ENCODE measurements at regions not wholly inside any gene's neighbourhood (a gene's known extent, or its start where the extent isn't known, plus 50 kb on each side); places are given as distances from the start of the nearest gene placed in this dataset.
"Not testable (repeated sequence)": the region's sequence is repeated elsewhere in the genome, so short reads cannot be mapped to it uniquely, and the experiment has no call there.

DNA sequence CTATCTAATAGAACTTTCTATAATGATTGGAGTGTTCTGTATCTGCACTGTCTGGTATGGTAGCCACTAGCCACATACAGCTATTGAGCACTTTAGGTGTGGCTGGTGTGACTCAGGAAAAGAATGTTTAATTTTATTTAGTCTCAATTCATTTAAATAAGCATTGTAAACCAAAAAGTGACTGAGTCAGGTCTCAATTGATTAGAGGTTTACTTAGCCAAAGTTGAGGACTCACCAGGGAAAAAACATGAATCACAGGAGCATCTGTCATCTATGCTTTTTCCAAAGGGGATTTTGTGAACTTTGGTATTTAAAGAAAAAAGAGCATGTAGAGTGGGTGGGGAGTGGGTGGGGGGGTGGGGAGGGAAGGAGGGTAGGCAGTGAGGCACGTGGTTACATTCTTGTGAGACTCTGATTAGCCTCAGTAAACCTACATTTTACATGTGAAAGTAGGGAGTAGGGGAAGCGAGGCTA is 473.1 kb downstream of the ATP23 start:
- Mint-ChIP-seq H3K4me1 (no peaks in the 10 kb centered on the region), H3K36me3 (ENCODE audit: low read depth) (no peaks in the 10 kb centered on the region), H3K27me3 (peaks cover 8% of the 10 kb centered on the region), H3K4me3 (no peak overlapping the region), H3K27ac (no peak overlapping the region), H3K9me3 (no peaks in the 10 kb centered on the region)
- ChIA-PET CTCF (no interaction called here), POLR2A (no interaction called here)
- no peak for DNase-seq

- Mint-ChIP-seq H3K4me1 (no peaks in the 10 kb centered on the region), H3K4me3 (no peak overlapping the region), H3K36me3 (ENCODE audit: low read depth) (no peaks in the 10 kb centered on the region), H3K9me3 (no peaks in the 10 kb centered on the region), H3K27ac (no peak overlapping the region), H3K27me3 (peaks cover 14% of the 10 kb centered on the region)
- ChIA-PET CTCF (no interaction called here), POLR2A (no interaction called here)
- DNase-seq: no peak
Measured at GRCh38 chr12:58415716-58416115, 474.3 kb downstream of the ATP23 start.

- Mint-ChIP-seq H3K27ac (no peak overlapping the region), H3K36me3 (ENCODE audit: low read depth) (no peaks in the 10 kb centered on the region), H3K4me1 (no peaks in the 10 kb centered on the region), H3K4me3 (no peak overlapping the region), H3K27me3 (peaks cover 14% of the 10 kb centered on the region), H3K9me3 (peaks cover 2% of the 10 kb centered on the region)
- no peak for DNase-seq
- ChIA-PET CTCF (interaction anchor here (1.2 kb wide), 1 partner anchor 9 kb away, joined by 7 read pairs; no protein-coding TSS in a partner anchor), POLR2A (no interaction called here)
Measured at GRCh38 chr12:58416236-58416635, 474.9 kb downstream of the ATP23 start.

- H3K9me3 Mint-ChIP-seq: peaks cover 2% of the 10 kb centered on the region
- H3K36me3 Mint-ChIP-seq (ENCODE audit: low read depth): no peaks in the 10 kb centered on the region
- peaks cover 18% of the 10 kb centered on the region for H3K27me3 Mint-ChIP-seq
- peaks cover 12% of the 10 kb centered on the region for H3K4me1 Mint-ChIP-seq
- no peak overlapping the region for H3K27ac Mint-ChIP-seq
- DNase-seq: no peak
- POLR2A ChIA-PET: no interaction called here
- CTCF ChIA-PET: no interaction called here
- H3K4me3 Mint-ChIP-seq: no peak overlapping the region
Measured at GRCh38 chr12:58419196-58419760, 477.9 kb downstream of the ATP23 start.

DNA sequence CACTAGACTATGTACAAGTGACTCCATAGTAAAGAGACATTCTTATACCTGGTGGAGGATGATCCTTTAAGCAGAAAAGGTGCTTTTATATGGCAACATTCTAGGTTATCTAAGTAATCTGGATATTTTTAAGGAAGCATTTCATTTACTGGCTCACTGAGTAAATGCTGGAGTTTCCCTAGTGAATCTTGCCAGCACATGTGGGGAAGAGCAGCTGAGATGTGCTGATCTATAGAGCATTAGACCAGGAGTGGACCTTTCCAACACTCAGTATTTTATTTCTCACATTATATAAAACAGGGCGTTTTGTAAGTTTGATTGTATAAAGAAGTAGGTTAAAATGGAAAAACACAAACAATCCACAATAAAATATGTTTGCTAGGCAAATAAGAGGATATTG is 478.5 kb downstream of the ATP23 start:
- Mint-ChIP-seq H3K27ac (no peak overlapping the region), H3K9me3 (peaks cover 2% of the 10 kb centered on the region), H3K4me3 (no peak overlapping the region), H3K27me3 (peaks cover 17% of the 10 kb centered on the region), H3K36me3 (ENCODE audit: low read depth) (no peaks in the 10 kb centered on the region), H3K4me1 (peaks cover 19% of the 10 kb centered on the region)
- ChIA-PET CTCF (no interaction called here), POLR2A (no interaction called here)
- DNase-seq: no peak

DNA sequence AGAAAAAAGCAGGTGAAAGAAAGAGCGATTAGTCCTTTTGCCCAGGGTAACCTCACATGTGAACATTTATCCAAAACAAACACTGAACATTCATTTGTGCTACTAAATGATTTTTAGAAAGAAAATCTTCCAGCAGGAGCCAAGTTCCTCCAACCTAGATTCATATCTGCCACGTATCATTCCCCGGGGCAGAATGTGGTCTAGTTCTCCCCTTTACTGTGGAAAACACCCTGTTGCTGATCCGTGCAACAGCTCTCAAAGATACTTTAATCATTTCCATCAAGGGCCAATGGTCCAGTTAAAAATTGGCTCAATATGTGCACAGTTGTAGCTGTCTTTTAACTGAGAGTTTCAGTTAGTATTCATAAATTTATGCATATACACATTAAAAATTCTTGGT is 479.1 kb downstream of the ATP23 start:
- Mint-ChIP-seq H3K9me3 (peaks cover 2% of the 10 kb centered on the region), H3K4me1 (peaks cover 25% of the 10 kb centered on the region), H3K27me3 (peaks cover 17% of the 10 kb centered on the region), H3K36me3 (ENCODE audit: low read depth) (no peaks in the 10 kb centered on the region), H3K27ac (no peak overlapping the region), H3K4me3 (no peak overlapping the region)
- no peak for DNase-seq
- ChIA-PET CTCF (no interaction called here), POLR2A (no interaction called here)

DNA sequence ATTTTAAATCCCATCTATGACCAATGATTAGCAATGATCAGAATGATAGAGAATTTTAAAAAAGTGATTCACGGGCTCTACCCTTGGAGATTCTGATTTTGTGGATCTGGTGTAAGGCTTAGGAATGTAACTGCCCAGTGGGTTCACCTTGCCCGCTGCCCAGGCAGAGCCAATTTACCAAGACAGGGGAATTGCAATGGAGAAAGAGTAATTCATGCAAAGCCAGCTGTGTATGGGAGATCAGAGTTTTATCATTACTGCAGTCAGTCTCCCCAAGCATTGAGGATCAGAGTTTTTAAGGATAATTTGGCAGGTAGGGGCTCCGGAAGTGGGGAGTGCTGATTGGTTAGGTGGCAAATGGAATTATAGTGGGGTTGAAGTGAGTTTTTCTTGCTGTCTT is 480.6 kb downstream of the ATP23 start:
- H3K9me3 Mint-ChIP-seq: peaks cover 2% of the 10 kb centered on the region
- H3K27me3 Mint-ChIP-seq: peaks cover 17% of the 10 kb centered on the region
- H3K4me3 Mint-ChIP-seq: no peak overlapping the region
- DNase-seq: no peak
- peaks cover 4% of the 10 kb centered on the region for H3K36me3 Mint-ChIP-seq (ENCODE audit: low read depth)
- H3K4me1 Mint-ChIP-seq: peaks cover 39% of the 10 kb centered on the region
- H3K27ac Mint-ChIP-seq: no peak overlapping the region
- ChIA-PET POLR2A (no interaction called here), CTCF (no interaction called here)

DNA sequence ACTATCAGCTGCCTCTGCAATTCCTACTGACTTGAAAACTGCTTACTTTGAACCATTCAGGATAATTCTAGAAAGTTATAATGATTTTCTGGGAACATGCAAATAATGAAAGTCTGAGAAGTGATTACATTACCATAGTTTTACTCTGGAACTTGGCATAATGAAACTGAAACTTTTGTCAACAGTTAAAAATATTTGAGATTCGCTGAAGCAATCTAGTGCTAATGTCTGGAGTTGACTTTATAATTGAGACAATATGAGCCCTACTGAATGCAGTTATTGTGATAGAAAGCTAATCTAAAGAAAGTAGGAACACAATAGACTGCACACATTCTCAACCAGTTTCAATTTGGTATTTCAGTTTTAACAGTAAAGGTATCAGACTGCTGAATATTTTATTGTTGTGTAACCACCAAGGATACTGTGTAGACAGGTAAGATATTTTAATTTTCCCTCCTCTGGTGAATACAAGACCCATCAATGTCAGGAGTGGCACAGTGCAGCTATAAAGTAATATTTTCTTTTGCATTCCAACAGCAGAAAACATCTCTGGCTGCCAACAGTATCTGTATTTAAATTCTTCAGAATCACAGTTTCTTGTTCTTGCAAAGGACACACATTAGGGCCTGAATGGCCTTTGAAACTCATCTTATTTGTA is 483.5 kb downstream of the ATP23 start:
- H3K4me3 Mint-ChIP-seq: peak overlapping the region; percentile 52

DNA sequence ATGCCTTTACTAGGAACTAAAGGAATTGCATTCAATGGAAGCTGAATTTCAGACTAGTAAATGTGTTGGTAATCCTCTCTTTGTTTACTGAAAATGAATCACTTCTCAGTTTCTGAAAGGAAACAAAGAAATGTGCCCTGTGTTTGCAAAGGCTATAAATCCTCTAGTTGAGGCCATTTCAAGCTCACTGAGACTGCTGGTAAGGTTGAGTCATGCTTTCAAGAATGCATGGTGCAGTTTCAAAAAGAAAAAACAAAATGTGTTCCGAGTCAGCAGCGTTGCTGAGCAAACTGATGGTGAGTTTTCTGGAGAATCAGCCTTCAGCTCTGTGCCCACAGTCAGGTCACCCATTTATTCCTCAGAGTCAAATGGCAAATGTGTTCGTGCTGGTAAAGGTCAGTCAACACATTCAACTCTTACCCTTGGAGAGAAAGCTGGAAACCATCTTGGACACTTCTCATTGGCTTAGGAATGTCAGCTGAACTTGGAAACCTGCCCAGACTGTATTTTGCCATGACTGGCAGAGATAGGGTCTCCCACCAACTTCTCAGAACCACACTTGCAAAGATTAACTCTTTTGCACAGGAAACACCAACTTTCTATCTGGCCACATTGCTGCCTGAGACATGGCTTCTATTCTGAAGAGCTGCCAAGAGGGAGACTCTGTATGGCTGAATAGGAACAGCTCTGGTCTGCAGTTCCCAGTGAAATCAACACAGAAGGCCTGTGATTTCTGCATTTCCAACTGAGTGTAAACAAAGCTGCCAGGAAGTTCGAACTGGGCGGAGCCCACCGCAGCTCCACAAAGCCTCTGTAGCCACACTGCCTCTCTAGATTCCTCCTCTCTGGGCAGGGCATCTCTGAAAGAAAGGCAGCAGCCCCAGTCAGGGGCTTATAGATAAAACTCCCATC is 484.4 kb downstream of the ATP23 start:
- Mint-ChIP-seq H3K4me1 (peaks cover 44% of the 10 kb centered on the region), H3K27me3 (peaks cover 25% of the 10 kb centered on the region), H3K4me3 (peak overlapping the region; percentile 52), H3K36me3 (ENCODE audit: low read depth) (peaks cover 9% of the 10 kb centered on the region), H3K27ac (peak overlapping the region; percentile 94), H3K9me3 (peaks cover 2% of the 10 kb centered on the region)
- peak; percentile 45 for DNase-seq
- ChIA-PET CTCF (interaction anchor here (0.7 to 1.4 kb wide), 3 partner anchors 9 to 18 kb away, joined by 3 to 7 read pairs (median 3); no protein-coding TSS in a partner anchor), POLR2A (interaction anchor here (1.1 to 1.4 kb wide), 2 partner anchors 13 to 14 kb away, joined by 5 to 6 read pairs; no protein-coding TSS in a partner anchor)

More for the DNA sequence above, 483.5 kb downstream of the ATP23 start:
- ChIA-PET POLR2A (interaction anchor here (1.1 to 1.4 kb wide), 2 partner anchors 12 to 15 kb away, joined by 5 to 6 read pairs; no protein-coding TSS in a partner anchor), CTCF (interaction anchor here (1.1 to 1.4 kb wide), 2 partner anchors 8 to 13 kb away, joined by 3 to 7 read pairs; no protein-coding TSS in a partner anchor)
- H3K36me3 Mint-ChIP-seq (ENCODE audit: low read depth): peaks cover 9% of the 10 kb centered on the region
- peak overlapping the region; percentile 94 for H3K27ac Mint-ChIP-seq
- peaks cover 2% of the 10 kb centered on the region for H3K9me3 Mint-ChIP-seq
- peaks cover 44% of the 10 kb centered on the region for H3K4me1 Mint-ChIP-seq
- no peak for DNase-seq
- peaks cover 28% of the 10 kb centered on the region for H3K27me3 Mint-ChIP-seq

- CTCF ChIA-PET; H3K36me3 Mint-ChIP-seq (ENCODE audit: low read depth); POLR2A ChIA-PET; H3K4me3 Mint-ChIP-seq; DNase-seq; H3K9me3 Mint-ChIP-seq: not testable (repeated sequence)
- Mint-ChIP-seq H3K27ac (peak overlapping the region; percentile 94), H3K4me1 (peaks cover 44% of the 10 kb centered on the region), H3K27me3 (peaks cover 25% of the 10 kb centered on the region)
Measured at GRCh38 chr12:58426437-58426836, 485.1 kb downstream of the ATP23 start.

- DNase-seq: no peak
- peaks cover 22% of the 10 kb centered on the region for H3K27me3 Mint-ChIP-seq
- peaks cover 2% of the 10 kb centered on the region for H3K4me1 Mint-ChIP-seq
- CTCF ChIA-PET: no interaction called here
- POLR2A ChIA-PET: no interaction called here
- H3K9me3 Mint-ChIP-seq: no peaks in the 10 kb centered on the region
- no peaks in the 10 kb centered on the region for H3K36me3 Mint-ChIP-seq (ENCODE audit: low read depth)
- no peak overlapping the region for H3K4me3 Mint-ChIP-seq
- H3K27ac Mint-ChIP-seq: no peak overlapping the region
Measured at GRCh38 chr12:58433959-58434358, 486.3 kb downstream of the LRIG3 start.

DNA sequence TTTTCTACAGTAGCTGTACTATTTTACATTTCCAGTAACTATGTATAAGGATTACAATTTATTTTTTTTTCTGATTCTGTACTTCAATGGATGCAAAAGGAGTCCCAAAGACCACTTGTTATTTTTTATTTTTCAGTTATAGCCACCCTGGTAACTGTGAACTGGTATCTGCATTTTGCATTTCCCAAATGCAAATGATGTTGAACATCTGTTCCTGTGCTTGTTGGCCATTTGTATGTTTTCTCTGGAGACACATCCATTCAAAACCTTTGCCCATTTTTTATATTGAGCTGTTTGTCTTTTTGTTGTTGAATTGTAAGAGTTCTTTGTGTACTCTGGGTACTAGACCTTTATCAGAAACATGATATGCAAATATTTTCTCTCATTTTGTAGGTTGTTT is 485.6 kb downstream of the LRIG3 start:
- Mint-ChIP-seq H3K4me1 (peaks cover 2% of the 10 kb centered on the region), H3K27me3 (peaks cover 20% of the 10 kb centered on the region), H3K9me3 (no peaks in the 10 kb centered on the region), H3K4me3 (no peak overlapping the region), H3K36me3 (ENCODE audit: low read depth) (no peaks in the 10 kb centered on the region), H3K27ac (no peak overlapping the region)
- ChIA-PET CTCF (no interaction called here), POLR2A (no interaction called here)
- DNase-seq: no peak

DNA sequence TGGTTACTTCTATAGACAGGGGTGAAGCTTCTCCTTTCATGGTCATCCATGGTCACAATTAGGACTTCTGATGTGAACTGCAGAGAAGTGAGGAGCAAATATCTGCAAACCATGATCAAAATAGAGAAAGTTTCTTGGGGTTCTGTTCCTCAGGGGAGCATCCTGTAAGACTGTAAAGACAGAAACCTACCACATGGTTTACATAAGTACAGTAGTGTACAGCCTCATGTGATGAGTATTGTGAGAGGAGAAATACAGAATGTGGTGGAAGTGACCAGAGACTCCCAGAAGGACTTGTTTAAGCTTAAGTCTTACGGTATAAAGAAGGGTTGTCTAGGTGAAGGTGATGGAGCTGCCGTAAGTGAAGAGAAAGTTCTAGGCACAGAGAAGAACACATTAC is 484.7 kb downstream of the LRIG3 start:
- ChIA-PET CTCF (no interaction called here), POLR2A (no interaction called here)
- Mint-ChIP-seq H3K27ac (no peak overlapping the region), H3K36me3 (ENCODE audit: low read depth) (no peaks in the 10 kb centered on the region), H3K27me3 (peaks cover 17% of the 10 kb centered on the region), H3K4me1 (peaks cover 2% of the 10 kb centered on the region), H3K9me3 (no peaks in the 10 kb centered on the region), H3K4me3 (no peak overlapping the region)
- no peak for DNase-seq

All from activated CD4-positive, alpha-beta memory T cell treated with anti-CD3 and anti-CD28 coated beads, Interleukin-2, amount 10 ng/mL, durations not matched to agents 7 days and 5 days (primary cell).